ENCODE measurements at regions not wholly inside any gene's neighbourhood (a gene's known extent, or its start where the extent isn't known, plus 50 kb on each side); places are given as distances from the start of the nearest gene placed in this dataset.

- Histone ChIP-seq H3K36me3 (no peaks in the 10 kb centered on the region), H3K9me3 (peaks cover 2% of the 10 kb centered on the region; the same call in 1 of the 2 replicates), H4K20me1 (no peaks in the 10 kb centered on the region), H3K27ac (no peak overlapping the region), H3K4me1 (no peaks in the 10 kb centered on the region), H3K9ac (no peak overlapping the region), H3K4me2 (no peak overlapping the region), H3K27me3 (no peaks in the 10 kb centered on the region), H3K4me3 (no peak overlapping the region)
- TF ChIP-seq Cebpa-rat (IDR thresholded peaks at IDR 0.05), result no peak
Measured at GRCh38 chr11:95354304-95354703, 123.3 kb upstream of the SESN3 start.

GRCh38 chr11:95353706-95354105 lies 122.7 kb upstream of the SESN3 start:
- no peaks in the 10 kb centered on the region for H3K27me3 ChIP-seq
- no peak overlapping the region for H3K4me3 ChIP-seq
- no peaks in the 10 kb centered on the region for H3K36me3 ChIP-seq
- no peak overlapping the region for H3K27ac ChIP-seq
- H3K9me3 ChIP-seq, result peaks cover 8% of the 10 kb centered on the region; the same call in 1 of the 2 replicates
- no peaks in the 10 kb centered on the region for H4K20me1 ChIP-seq
- H3K4me2 ChIP-seq, result no peak overlapping the region
- no peak overlapping the region for H3K9ac ChIP-seq
- no peaks in the 10 kb centered on the region for H3K4me1 ChIP-seq
- TF ChIP-seq Cebpa-rat (IDR thresholded peaks at IDR 0.05), result no peak

- Histone ChIP-seq H3K4me3 (no peak overlapping the region), H3K9me3 (peaks cover 15% of the 10 kb centered on the region; the same call in 1 of the 2 replicates), H3K27ac (no peak overlapping the region), H3K9ac (no peak overlapping the region), H3K36me3 (no peaks in the 10 kb centered on the region), H4K20me1 (no peaks in the 10 kb centered on the region), H3K4me1 (no peaks in the 10 kb centered on the region), H3K4me2 (no peak overlapping the region), H3K27me3 (no peaks in the 10 kb centered on the region)
- no peak for TF ChIP-seq Cebpa-rat (IDR thresholded peaks at IDR 0.05)
Measured at GRCh38 chr11:95352733-95353346, 121.8 kb upstream of the SESN3 start.

GRCh38 chr11:95349345-95349942 lies 118.4 kb upstream of the SESN3 start:
- no peaks in the 10 kb centered on the region for H3K36me3 ChIP-seq
- no peak overlapping the region for H3K4me2 ChIP-seq
- H3K4me3 ChIP-seq, result no peak overlapping the region
- no peak for TF ChIP-seq Cebpa-rat (IDR thresholded peaks at IDR 0.05)
- no peaks in the 10 kb centered on the region for H3K4me1 ChIP-seq
- H3K27me3 ChIP-seq, result no peaks in the 10 kb centered on the region
- no peak overlapping the region for H3K27ac ChIP-seq
- H3K9ac ChIP-seq, result no peak overlapping the region
- H4K20me1 ChIP-seq, result no peaks in the 10 kb centered on the region
- H3K9me3 ChIP-seq, result peaks cover 15% of the 10 kb centered on the region; the same call in 1 of the 2 replicates

GRCh38 chr11:95346265-95346664 lies 115.3 kb upstream of the SESN3 start:
- no peak for TF ChIP-seq Cebpa-rat (IDR thresholded peaks at IDR 0.05)
- H3K9me3 ChIP-seq, result peaks cover 15% of the 10 kb centered on the region; the same call in 1 of the 2 replicates
- H3K9ac ChIP-seq, result no peak overlapping the region
- no peaks in the 10 kb centered on the region for H3K4me1 ChIP-seq
- no peak overlapping the region for H3K4me2 ChIP-seq
- no peak overlapping the region for H3K4me3 ChIP-seq
- no peaks in the 10 kb centered on the region for H3K27me3 ChIP-seq
- no peak overlapping the region for H3K27ac ChIP-seq
- no peaks in the 10 kb centered on the region for H3K36me3 ChIP-seq
- H4K20me1 ChIP-seq, result no peaks in the 10 kb centered on the region

GRCh38 chr11:95345651-95346050 lies 114.6 kb upstream of the SESN3 start:
- H3K27ac ChIP-seq, result no peak overlapping the region
- no peak for TF ChIP-seq Cebpa-rat (IDR thresholded peaks at IDR 0.05)
- no peaks in the 10 kb centered on the region for H4K20me1 ChIP-seq
- H3K27me3 ChIP-seq, result no peaks in the 10 kb centered on the region
- no peaks in the 10 kb centered on the region for H3K4me1 ChIP-seq
- H3K9ac ChIP-seq, result no peak overlapping the region
- H3K4me2 ChIP-seq, result no peak overlapping the region
- H3K36me3 ChIP-seq, result no peaks in the 10 kb centered on the region
- H3K9me3 ChIP-seq, result peaks cover 15% of the 10 kb centered on the region; the same call in 1 of the 2 replicates
- no peak overlapping the region for H3K4me3 ChIP-seq

GRCh38 chr11:95344932-95345642 lies 114.1 kb upstream of the SESN3 start:
- Histone ChIP-seq H3K4me2 (no peak overlapping the region), H3K9ac (no peak overlapping the region), H3K4me1 (no peaks in the 10 kb centered on the region), H3K27me3 (no peaks in the 10 kb centered on the region), H3K36me3 (no peaks in the 10 kb centered on the region), H3K27ac (no peak overlapping the region), H3K9me3 (peaks cover 15% of the 10 kb centered on the region; the same call in 1 of the 2 replicates), H4K20me1 (no peaks in the 10 kb centered on the region), H3K4me3 (no peak overlapping the region)
- no peak for TF ChIP-seq Cebpa-rat (IDR thresholded peaks at IDR 0.05)

GRCh38 chr11:95341221-95341620 lies 110.2 kb upstream of the SESN3 start:
- Histone ChIP-seq H3K4me2 (no peak overlapping the region), H3K9me3 (no peaks in the 10 kb centered on the region), H3K36me3 (no peaks in the 10 kb centered on the region), H3K27ac (no peak overlapping the region), H3K4me1 (peaks cover 23% of the 10 kb centered on the region), H4K20me1 (no peaks in the 10 kb centered on the region), H3K27me3 (no peaks in the 10 kb centered on the region), H3K9ac (no peak overlapping the region), H3K4me3 (no peak overlapping the region)
- TF ChIP-seq Cebpa-rat (IDR thresholded peaks at IDR 0.05), result no peak

GRCh38 chr11:95339086-95339901 lies 108.3 kb upstream of the SESN3 start:
- no peak overlapping the region for H3K4me3 ChIP-seq
- TF ChIP-seq Cebpa-rat (IDR thresholded peaks at IDR 0.05), result no peak
- no peaks in the 10 kb centered on the region for H4K20me1 ChIP-seq
- no peak overlapping the region for H3K27ac ChIP-seq
- no peaks in the 10 kb centered on the region for H3K36me3 ChIP-seq
- H3K4me1 ChIP-seq, result peaks cover 33% of the 10 kb centered on the region
- H3K9ac ChIP-seq, result no peak overlapping the region
- H3K9me3 ChIP-seq, result no peaks in the 10 kb centered on the region
- H3K27me3 ChIP-seq, result no peaks in the 10 kb centered on the region
- no peak overlapping the region for H3K4me2 ChIP-seq
